Caco-2 (cell line): ENCODE measurements at regions not wholly inside any gene's neighbourhood (a gene's known extent, or its start where the extent isn't known, plus 50 kb on each side); places are given as distances from the start of the nearest gene placed in this dataset.

Experiments
- BruUV-seq: library from RNA; stranded (reverse); fragments of 400-500 nt; replicated peaks from 2 replicates; lab custom pipeline; 2021; lab: Mats Ljungman, UMichigan
- CTCF ChIA-PET: fragments of 300-600 bp; sonication (Branson Sonifier 250); formaldehyde crosslinking; loops from one replicate; lab custom pipeline; 2022; ENCODE audit warnings: antibody characterized with exemption; lab: Charles Lee
- POLR2A ChIA-PET: fragments of 300-600 bp; sonication (Branson Sonifier 250); formaldehyde crosslinking; loops from one replicate; lab custom pipeline; 2022; ENCODE audit warnings: antibody characterized with exemption; lab: Charles Lee
- DNase-seq, 2 experiments: peaks; one replicate each; pipeline versions ENCODE4 v3.0.0 to v3.0.0-alpha.2; 2020 to 2022
- H3K27me3 ChIP-seq: replicated peaks from 2 replicates; pipeline ENCODE4 v1.6.0; 2011; ENCODE audit warnings: low read length; ENCODE audit not compliant: control insufficient read depth, insufficient read depth
- H3K36me3 ChIP-seq: 2 replicates; pipeline ENCODE4 v1.5.1; 2011; ENCODE audit warnings: low read length; ENCODE audit not compliant: control insufficient read depth, insufficient read depth
- H3K4me1 ChIP-seq: fragments of 250-450 bp; sonication (Bioruptor Pico); 2 replicates; pipeline ENCODE4 v1.5.1; 2020; ENCODE audit warnings: mild to moderate bottlenecking
- H3K4me3 ChIP-seq: 2 replicates; pipeline ENCODE4 v1.5.1; 2011; ENCODE audit warnings: low read depth, mild to moderate bottlenecking, control low read depth, low read length
- H3K9me3 ChIP-seq: fragments of 250-450 bp; sonication (Bioruptor Pico); 2 replicates; pipeline ENCODE4 v1.5.1; 2020; ENCODE audit warnings: mild to moderate bottlenecking, moderate library complexity
- H3K27ac Mint-ChIP-seq: one replicate; pipeline ENCODE4 v1.8.0; 2022; ENCODE audit warnings: mixed read lengths; ENCODE audit not compliant: unreplicated experiment
- H3K27me3 Mint-ChIP-seq: one replicate; pipeline ENCODE4 v1.8.0; 2022; ENCODE audit warnings: mixed read lengths; ENCODE audit not compliant: insufficient read depth, unreplicated experiment
- H3K36me3 Mint-ChIP-seq: one replicate; pipeline ENCODE4 v1.8.0; 2022; ENCODE audit warnings: mild to moderate bottlenecking, mixed read lengths; ENCODE audit not compliant: insufficient read depth, unreplicated experiment
- H3K4me1 Mint-ChIP-seq: one replicate; pipeline ENCODE4 v1.8.0; 2022; ENCODE audit warnings: low read depth, mixed read lengths; ENCODE audit not compliant: unreplicated experiment
- H3K4me3 Mint-ChIP-seq: one replicate; pipeline ENCODE4 v1.8.0; 2022; ENCODE audit warnings: mild to moderate bottlenecking, moderate library complexity, mixed read lengths; ENCODE audit not compliant: unreplicated experiment
- H3K9me3 Mint-ChIP-seq: one replicate; pipeline ENCODE4 v1.8.0; 2022; ENCODE audit warnings: mixed read lengths; ENCODE audit not compliant: unreplicated experiment
- CTCF ChIP-seq, 2 experiments: fragments of 200-600 bp in 1 of 2; IDR thresholded peaks; 1 replicate in 1 of 2; 2 replicates in 1 of 2; pipeline versions ENCODE4 v1.5.1 to v1.8.0; 2011 to 2022; ENCODE audit warnings: antibody characterized with exemption in 1 of 2, control low read depth in 1 of 2, inconsistent platforms in 1 of 2, low read depth in 1 of 2, low read length in 1 of 2, mild to moderate bottlenecking in 1 of 2, moderate library complexity in 1 of 2; ENCODE audit not compliant: insufficient read depth in 1 of 2, severe bottlenecking in 1 of 2, unreplicated experiment in 1 of 2
- intact Hi-C: fragments of 100-400 bp; cut with micrococcal nuclease; formaldehyde crosslinking; loops from one replicate; pipeline ENCODE4 v1.10.0; 2022; ENCODE audit not compliant: unreplicated experiment

GRCh38 chr14:71468701-71469100 is 463.5 kb upstream of the RGS6 start:
- H3K9me3 ChIP-seq = no peaks in the 10 kb centered on the region; the same call in 1 of the 2 replicates

GRCh38 chr14:71469643-71470335 is 462.4 kb upstream of the RGS6 start:
- no peak for DNase-seq
- intact Hi-C loops = no loop called here
- ChIA-PET POLR2A (no interaction called here), CTCF (no interaction called here)
- Mint-ChIP-seq H3K27me3 (no peaks in the 10 kb centered on the region), H3K27ac (no peak overlapping the region), H3K36me3 (peaks cover 22% of the 10 kb centered on the region), H3K4me1 (peaks cover 6% of the 10 kb centered on the region), H3K9me3 (peaks cover 10% of the 10 kb centered on the region), H3K4me3 (no peak overlapping the region)
- no TSS peak for BruUV-seq
- H3K4me3 ChIP-seq = no peak overlapping the region
- H3K36me3 ChIP-seq = no peaks in the 10 kb centered on the region
- H3K27me3 ChIP-seq = no peaks in the 10 kb centered on the region
- peaks cover 4% of the 10 kb centered on the region; the same call in 1 of the 2 replicates for H3K4me1 ChIP-seq
- no peak for TF ChIP-seq CTCF (IDR thresholded peaks at IDR 0.05; ENCODE audit: insufficient read depth in 1 of 2, low read depth in 1 of 2, low read length in 1 of 2, severe bottlenecking in 1 of 2, unreplicated experiment in 1 of 2)
- H3K9me3 ChIP-seq = no peaks in the 10 kb centered on the region

More at GRCh38 chr14:71468701-71469100, 463.5 kb upstream of the RGS6 start:
- DNase-seq = no peak
- ChIA-PET CTCF (no interaction called here), POLR2A (no interaction called here)
- intact Hi-C loops = no loop called here
- Mint-ChIP-seq H3K4me3 (no peak overlapping the region), H3K9me3 (peaks cover 10% of the 10 kb centered on the region), H3K4me1 (peaks cover 6% of the 10 kb centered on the region), H3K36me3 (peaks cover 33% of the 10 kb centered on the region), H3K27me3 (no peaks in the 10 kb centered on the region), H3K27ac (no peak overlapping the region)
- BruUV-seq = no TSS peak
- H3K36me3 ChIP-seq = no peaks in the 10 kb centered on the region
- H3K4me1 ChIP-seq = peaks cover 4% of the 10 kb centered on the region; the same call in 1 of the 2 replicates
- no peaks in the 10 kb centered on the region for H3K27me3 ChIP-seq
- TF ChIP-seq CTCF (IDR thresholded peaks at IDR 0.05; ENCODE audit: insufficient read depth in 1 of 2, low read depth in 1 of 2, low read length in 1 of 2, severe bottlenecking in 1 of 2, unreplicated experiment in 1 of 2) = no peak
- no peak overlapping the region for H3K4me3 ChIP-seq

GRCh38 chr14:71471634-71472355 is 460.4 kb upstream of the RGS6 start:
- Mint-ChIP-seq H3K27ac (no peak overlapping the region), H3K4me1 (peaks cover 6% of the 10 kb centered on the region), H3K4me3 (no peak overlapping the region), H3K27me3 (no peaks in the 10 kb centered on the region), H3K9me3 (peaks cover 10% of the 10 kb centered on the region), H3K36me3 (peaks cover 12% of the 10 kb centered on the region)
- intact Hi-C loops = no loop called here
- Histone ChIP-seq H3K4me1 (peaks cover 4% of the 10 kb centered on the region; the same call in 1 of the 2 replicates), H3K27me3 (no peaks in the 10 kb centered on the region), H3K9me3 (no peaks in the 10 kb centered on the region), H3K36me3 (no peaks in the 10 kb centered on the region), H3K4me3 (no peak overlapping the region)
- BruUV-seq = no TSS peak
- CTCF ChIA-PET = no interaction called here
- POLR2A ChIA-PET = no interaction called here
- no peak for DNase-seq
- no peak for TF ChIP-seq CTCF (IDR thresholded peaks at IDR 0.05; ENCODE audit: insufficient read depth in 1 of 2, low read depth in 1 of 2, low read length in 1 of 2, severe bottlenecking in 1 of 2, unreplicated experiment in 1 of 2)
